NB4 (cell line): ENCODE measurements at regions not wholly inside any gene's neighbourhood (a gene's known extent, or its start where the extent isn't known, plus 50 kb on each side); places are given as distances from the start of the nearest gene placed in this dataset.
"Not testable (repeated sequence)": the region's sequence is repeated elsewhere in the genome, so short reads cannot be mapped to it uniquely, and the experiment has no call there.

Source experiments
- DNase-seq: peaks from one replicate; pipeline ENCODE4 v3.0.0; 2010; ENCODE audit warnings: low read depth
- H3K4me3 ChIP-seq: one replicate; pipeline ENCODE4 v1.5.1; 2011; ENCODE audit warnings: mild to moderate bottlenecking, low read depth, low read length, moderate library complexity
- MYC ChIP-seq: IDR thresholded peaks from 2 replicates; pipeline ENCODE4 v1.6.1; 2011; ENCODE audit warnings: low read depth, low read length
- POLR2A ChIP-seq: IDR thresholded peaks from 2 replicates; pipeline ENCODE4 v1.6.1; 2011; ENCODE audit warnings: mild to moderate bottlenecking; ENCODE audit not compliant: insufficient read length; ENCODE audit errors: extremely low read depth
- TF ChIP-seq, protein P1 (sequence below): IDR thresholded peaks from one replicate; pipeline ENCODE4 v1.5.1; 2012; ENCODE audit warnings: low read depth, low read length
- TF ChIP-seq, protein P2 (sequence below): IDR thresholded peaks from 2 replicates; pipeline ENCODE4 v1.6.1; 2011; ENCODE audit warnings: low read depth, low read length

DNA sequence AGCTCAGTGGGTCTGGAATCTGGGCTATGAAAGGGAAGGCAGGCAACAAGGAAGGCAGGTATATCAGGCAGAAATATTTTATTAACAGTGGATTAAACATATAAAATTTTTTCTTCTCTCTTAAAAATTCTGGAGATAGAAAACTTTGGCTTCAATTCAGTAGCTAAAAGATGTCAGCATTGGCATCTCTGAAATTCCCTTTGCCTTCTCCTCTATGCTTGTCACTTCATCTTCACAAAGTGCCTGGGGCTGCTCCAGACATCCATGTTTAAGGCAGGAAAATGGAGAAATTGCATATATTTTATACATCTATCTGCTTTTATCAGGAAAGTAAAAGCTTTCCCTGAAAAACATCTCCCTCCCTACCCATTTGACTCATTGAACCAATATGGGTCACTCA lies 894.1 kb upstream of the API5 start:
- H3K4me3 ChIP-seq, result no peak overlapping the region
- TF ChIP-seq MYC (no peak), POLR2A (no peak)
- TF ChIP-seq, protein P1, sequence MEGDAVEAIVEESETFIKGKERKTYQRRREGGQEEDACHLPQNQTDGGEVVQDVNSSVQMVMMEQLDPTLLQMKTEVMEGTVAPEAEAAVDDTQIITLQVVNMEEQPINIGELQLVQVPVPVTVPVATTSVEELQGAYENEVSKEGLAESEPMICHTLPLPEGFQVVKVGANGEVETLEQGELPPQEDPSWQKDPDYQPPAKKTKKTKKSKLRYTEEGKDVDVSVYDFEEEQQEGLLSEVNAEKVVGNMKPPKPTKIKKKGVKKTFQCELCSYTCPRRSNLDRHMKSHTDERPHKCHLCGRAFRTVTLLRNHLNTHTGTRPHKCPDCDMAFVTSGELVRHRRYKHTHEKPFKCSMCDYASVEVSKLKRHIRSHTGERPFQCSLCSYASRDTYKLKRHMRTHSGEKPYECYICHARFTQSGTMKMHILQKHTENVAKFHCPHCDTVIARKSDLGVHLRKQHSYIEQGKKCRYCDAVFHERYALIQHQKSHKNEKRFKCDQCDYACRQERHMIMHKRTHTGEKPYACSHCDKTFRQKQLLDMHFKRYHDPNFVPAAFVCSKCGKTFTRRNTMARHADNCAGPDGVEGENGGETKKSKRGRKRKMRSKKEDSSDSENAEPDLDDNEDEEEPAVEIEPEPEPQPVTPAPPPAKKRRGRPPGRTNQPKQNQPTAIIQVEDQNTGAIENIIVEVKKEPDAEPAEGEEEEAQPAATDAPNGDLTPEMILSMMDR, result no peak
- TF ChIP-seq, protein P2, sequence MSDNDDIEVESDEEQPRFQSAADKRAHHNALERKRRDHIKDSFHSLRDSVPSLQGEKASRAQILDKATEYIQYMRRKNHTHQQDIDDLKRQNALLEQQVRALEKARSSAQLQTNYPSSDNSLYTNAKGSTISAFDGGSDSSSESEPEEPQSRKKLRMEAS, result no peak
- no peak for DNase-seq

DNA sequence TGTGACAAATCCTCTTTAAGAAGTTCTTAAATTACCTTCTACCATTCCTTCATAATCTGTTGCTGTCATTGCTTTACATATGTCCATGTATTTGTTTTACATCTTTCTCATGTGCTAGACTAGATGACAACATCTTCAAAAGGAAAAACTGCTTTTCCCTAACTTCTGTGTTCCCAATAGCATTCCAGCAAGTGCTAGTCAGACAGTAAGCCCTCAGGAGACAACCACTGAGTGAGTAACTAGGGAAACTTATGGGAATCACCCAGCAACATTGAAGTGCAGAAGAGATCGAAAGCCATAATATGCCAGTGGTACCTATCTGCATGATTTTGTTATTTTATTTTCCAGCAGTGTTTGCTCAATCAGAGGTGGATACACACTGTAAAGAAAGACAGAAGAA lies 889.7 kb upstream of the API5 start:
- no peak overlapping the region for H3K4me3 ChIP-seq
- TF ChIP-seq, protein P2, result no peak
- TF ChIP-seq POLR2A (no peak), MYC (no peak)
- TF ChIP-seq, protein P1, result no peak
- no peak for DNase-seq

DNA sequence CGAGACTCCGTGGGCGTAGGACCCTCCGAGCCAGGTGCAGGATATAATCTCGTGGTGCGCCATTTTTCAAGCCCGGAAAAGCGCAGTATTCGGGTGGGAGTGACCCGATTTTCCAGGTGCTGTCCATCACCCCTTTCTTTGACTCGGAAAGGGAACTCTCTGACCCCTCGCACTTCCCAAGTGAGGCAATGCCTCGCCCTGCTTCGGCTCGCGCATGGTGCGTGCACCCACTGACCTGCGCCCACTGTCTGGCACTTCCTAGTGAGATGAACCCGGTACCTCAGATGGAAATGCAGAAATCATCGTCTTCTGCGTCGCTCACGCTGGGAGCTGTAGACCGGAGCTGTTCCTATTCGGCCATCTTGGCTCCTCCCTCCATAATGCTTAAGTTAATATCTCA lies 876.9 kb upstream of the API5 start:
- H3K4me3 ChIP-seq, DNase-seq: not testable (repeated sequence)

DNA sequence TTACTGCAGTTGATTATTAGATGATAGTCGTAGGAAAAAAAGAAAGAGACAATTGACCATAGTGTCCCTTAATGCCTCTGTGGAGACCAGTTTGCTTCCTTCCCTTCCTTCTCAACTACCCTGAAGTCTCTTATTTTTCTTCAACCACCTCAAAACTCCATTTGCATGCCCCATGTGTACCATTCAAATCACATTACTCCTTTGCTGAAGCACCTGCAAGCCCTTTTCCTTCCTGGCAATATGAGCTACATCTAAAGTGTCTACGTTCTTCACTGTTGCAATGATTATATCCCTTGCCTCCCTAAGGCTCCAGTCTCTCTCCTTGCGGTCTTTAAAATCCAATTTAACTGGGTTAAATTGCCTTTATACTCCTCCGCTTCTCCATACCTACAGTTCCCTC lies 867.4 kb upstream of the API5 start:
- H3K4me3 ChIP-seq, result no peak overlapping the region
- no peak for DNase-seq
- TF ChIP-seq POLR2A, result no peak

DNA sequence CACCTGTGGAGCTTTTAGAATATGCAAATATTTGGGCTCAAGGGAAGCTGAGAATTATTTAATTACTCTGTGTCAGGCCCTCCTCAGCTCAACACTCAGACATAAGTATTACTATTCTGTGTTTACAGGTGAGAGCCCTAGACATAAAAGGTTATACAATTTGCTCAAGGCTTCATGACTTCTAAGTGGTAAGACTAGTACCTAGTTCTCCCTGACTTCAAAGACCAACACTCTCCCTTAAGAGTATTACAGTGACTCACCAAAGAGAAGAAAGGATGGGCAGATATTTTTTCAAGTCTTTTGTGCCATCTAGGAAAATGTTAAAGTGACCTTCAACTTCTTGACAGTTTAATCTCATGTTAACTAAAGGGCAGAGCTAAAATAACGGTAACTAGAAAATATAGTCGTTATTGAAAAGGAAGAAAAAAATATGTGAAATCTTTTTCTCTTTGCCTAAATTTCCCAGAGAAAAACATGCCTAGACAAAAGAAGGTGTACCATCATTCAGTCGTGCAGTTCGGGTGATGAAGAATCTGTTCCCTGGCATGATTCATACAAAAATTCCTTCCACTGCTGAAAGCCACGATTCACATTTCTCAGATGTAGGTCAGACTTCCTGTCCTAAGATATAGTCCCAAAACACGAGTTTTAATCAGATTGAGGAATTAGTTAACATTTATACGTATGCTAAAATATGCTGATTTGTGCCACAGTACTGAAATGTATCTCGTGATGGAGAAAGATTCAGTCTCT lies 849.1 kb upstream of the API5 start:
- TF ChIP-seq, protein P2, result no peak
- TF ChIP-seq MYC, result no peak
- DNase-seq, result no peak
- H3K4me3 ChIP-seq, result no peak overlapping the region

DNA sequence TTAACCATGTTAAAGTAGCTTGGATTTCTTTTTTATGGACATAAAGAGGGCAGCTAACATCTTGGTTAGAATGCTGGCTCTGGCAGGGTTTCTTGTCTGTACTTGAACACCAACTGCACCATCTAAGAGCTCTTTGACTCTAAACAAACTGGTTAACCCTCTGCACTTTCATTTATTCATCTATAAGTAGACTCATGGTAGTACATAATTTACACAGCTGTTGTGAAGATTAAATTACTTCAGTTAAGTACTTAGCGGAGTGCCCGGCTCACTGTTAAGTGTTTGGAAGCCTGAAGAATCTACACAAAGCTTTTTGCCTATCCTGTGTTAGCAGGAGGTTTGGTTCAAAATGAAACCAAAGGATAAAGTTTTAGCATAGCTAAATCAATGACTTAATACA lies 846.2 kb upstream of the API5 start:
- TF ChIP-seq MYC (no peak), POLR2A (no peak)
- TF ChIP-seq, protein P2, result no peak
- TF ChIP-seq, protein P1, result no peak
- no peak for DNase-seq
- H3K4me3 ChIP-seq, result no peak overlapping the region

DNA sequence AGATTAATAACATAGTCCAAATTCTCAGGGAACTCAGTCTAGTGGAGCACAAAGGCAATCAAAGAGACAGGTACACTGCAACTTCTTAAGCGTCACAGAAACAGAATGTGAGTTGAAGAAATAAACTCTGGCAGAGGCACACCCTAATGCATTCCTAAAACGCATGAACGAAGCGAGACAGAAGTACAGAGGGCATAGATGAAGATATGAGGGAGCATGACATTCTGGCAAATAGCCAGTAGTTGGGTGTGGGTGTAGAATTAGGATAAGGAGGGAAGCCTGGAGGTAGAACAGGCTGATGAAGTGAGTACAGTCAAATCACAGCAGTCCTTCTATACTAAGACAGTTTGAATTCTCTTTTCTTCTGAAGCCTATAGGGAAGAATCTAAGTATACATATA lies 838.7 kb upstream of the API5 start:
- DNase-seq, result no peak
- TF ChIP-seq POLR2A, result no peak
- TF ChIP-seq MYC, result no peak
- TF ChIP-seq, protein P1, result no peak
- TF ChIP-seq, protein P2, result no peak
- no peak overlapping the region for H3K4me3 ChIP-seq
